ENCODE measurements at regions not wholly inside any gene's neighbourhood (a gene's known extent, or its start where the extent isn't known, plus 50 kb on each side); places are given as distances from the start of the nearest gene placed in this dataset.

- Histone ChIP-seq H3K4me1 (ENCODE audit: low read depth) (no peaks in the 10 kb centered on the region), H3K27me3 (no peaks in the 10 kb centered on the region), H3K9me3 (ENCODE audit: low read depth) (peaks cover 5% of the 10 kb centered on the region), H3K4me3 (no peak overlapping the region), H3K27ac (no peak overlapping the region), H3K36me3 (no peaks in the 10 kb centered on the region)
- DNase-seq (ENCODE audit: low read depth in 1 of 2, low spot score in 1 of 2), result no peak
- TF ChIP-seq CTCF (IDR thresholded peaks at IDR 0.05; ENCODE audit: low read depth, low read length), result no peak
Observed at GRCh38 chr18:38940475-38940862, 1374.9 kb upstream of the CELF4 start.

- no peak for DNase-seq (ENCODE audit: low read depth in 1 of 2, low spot score in 1 of 2)
- Histone ChIP-seq H3K27ac (no peak overlapping the region), H3K36me3 (no peaks in the 10 kb centered on the region), H3K4me1 (ENCODE audit: low read depth) (no peaks in the 10 kb centered on the region), H3K9me3 (ENCODE audit: low read depth) (no peaks in the 10 kb centered on the region), H3K27me3 (no peaks in the 10 kb centered on the region), H3K4me3 (no peak overlapping the region)
- no peak for TF ChIP-seq CTCF (IDR thresholded peaks at IDR 0.05; ENCODE audit: low read depth, low read length)
Observed at GRCh38 chr18:38933910-38934510, 1368.4 kb upstream of the CELF4 start.

GRCh38 chr18:38933322-38933721, 1367.7 kb upstream of the CELF4 start:
- Histone ChIP-seq H3K4me1 (ENCODE audit: low read depth) (no peaks in the 10 kb centered on the region), H3K9me3 (ENCODE audit: low read depth) (no peaks in the 10 kb centered on the region), H3K4me3 (no peak overlapping the region), H3K27ac (no peak overlapping the region), H3K27me3 (no peaks in the 10 kb centered on the region), H3K36me3 (no peaks in the 10 kb centered on the region)
- no peak for TF ChIP-seq CTCF (IDR thresholded peaks at IDR 0.05; ENCODE audit: low read depth, low read length)
- no peak for DNase-seq (ENCODE audit: low read depth in 1 of 2, low spot score in 1 of 2)

- Histone ChIP-seq H3K4me1 (ENCODE audit: low read depth) (no peaks in the 10 kb centered on the region), H3K36me3 (no peaks in the 10 kb centered on the region), H3K9me3 (ENCODE audit: low read depth) (no peaks in the 10 kb centered on the region), H3K27ac (no peak overlapping the region), H3K27me3 (no peaks in the 10 kb centered on the region), H3K4me3 (no peak overlapping the region)
- DNase-seq (ENCODE audit: low read depth in 1 of 2, low spot score in 1 of 2), result no peak
- TF ChIP-seq CTCF (IDR thresholded peaks at IDR 0.05; ENCODE audit: low read depth, low read length), result no peak
Observed at GRCh38 chr18:38932752-38933151, 1367.2 kb upstream of the CELF4 start.

- Histone ChIP-seq H3K4me1 (ENCODE audit: low read depth) (no peaks in the 10 kb centered on the region), H3K27me3 (no peaks in the 10 kb centered on the region), H3K9me3 (ENCODE audit: low read depth) (no peaks in the 10 kb centered on the region), H3K4me3 (no peak overlapping the region), H3K36me3 (no peaks in the 10 kb centered on the region), H3K27ac (no peak overlapping the region)
- TF ChIP-seq CTCF (IDR thresholded peaks at IDR 0.05; ENCODE audit: low read depth, low read length), result no peak
- no peak for DNase-seq (ENCODE audit: low read depth in 1 of 2, low spot score in 1 of 2)
Observed at GRCh38 chr18:38931754-38932050, 1366.1 kb upstream of the CELF4 start.

All from cardiac muscle cell (in vitro differentiated cells and primary cell).